ENCODE measurements at regions not wholly inside any gene's neighbourhood (a gene's known extent, or its start where the extent isn't known, plus 50 kb on each side); places are given as distances from the start of the nearest gene placed in this dataset.

DNA sequence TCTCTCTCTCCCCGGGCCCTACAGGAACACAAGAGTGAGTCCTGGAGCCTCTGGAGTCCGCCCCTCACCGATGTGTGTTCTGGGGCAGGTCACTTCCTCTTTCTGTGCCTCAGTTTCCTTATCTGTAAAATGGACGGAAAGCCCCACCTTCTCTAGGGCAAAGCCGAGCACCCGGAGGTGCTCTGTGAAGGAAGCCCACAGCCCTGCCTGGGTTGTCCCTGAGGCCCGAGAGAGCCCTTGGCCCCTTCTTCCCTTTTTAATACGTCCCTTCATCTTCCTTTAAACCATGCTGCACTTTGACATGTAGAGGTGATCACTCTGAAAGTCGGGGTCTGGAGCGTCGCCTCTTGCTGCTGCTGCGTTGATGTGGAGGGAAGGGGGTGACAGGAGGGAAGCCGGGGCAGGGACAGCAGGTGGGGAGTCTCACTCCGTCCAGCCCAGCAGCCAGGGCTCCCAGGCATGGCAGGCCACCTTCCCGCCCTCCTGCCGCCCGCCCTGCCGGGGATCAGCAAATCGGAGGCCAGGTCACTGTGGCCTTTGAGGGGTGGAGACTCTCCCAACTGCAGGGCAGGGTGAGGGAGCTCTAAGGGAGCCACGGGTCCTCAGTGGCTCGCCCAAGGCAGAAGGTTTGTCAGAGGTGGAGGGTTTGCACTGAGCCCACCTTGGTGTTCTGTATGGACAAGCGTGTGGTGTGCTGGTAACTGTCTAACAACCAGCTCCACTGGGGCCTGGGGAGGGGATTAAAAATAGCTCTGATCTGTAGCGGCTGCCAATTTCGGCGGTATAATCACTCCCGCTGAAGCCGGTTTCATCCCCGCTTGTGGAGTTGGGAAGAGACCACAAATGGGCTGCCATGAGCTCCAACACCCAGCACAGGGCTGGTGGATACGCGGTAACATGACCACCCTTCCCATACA lies 135.9 kb upstream of the ID2 start:
- TF ChIP-seq, protein P1, sequence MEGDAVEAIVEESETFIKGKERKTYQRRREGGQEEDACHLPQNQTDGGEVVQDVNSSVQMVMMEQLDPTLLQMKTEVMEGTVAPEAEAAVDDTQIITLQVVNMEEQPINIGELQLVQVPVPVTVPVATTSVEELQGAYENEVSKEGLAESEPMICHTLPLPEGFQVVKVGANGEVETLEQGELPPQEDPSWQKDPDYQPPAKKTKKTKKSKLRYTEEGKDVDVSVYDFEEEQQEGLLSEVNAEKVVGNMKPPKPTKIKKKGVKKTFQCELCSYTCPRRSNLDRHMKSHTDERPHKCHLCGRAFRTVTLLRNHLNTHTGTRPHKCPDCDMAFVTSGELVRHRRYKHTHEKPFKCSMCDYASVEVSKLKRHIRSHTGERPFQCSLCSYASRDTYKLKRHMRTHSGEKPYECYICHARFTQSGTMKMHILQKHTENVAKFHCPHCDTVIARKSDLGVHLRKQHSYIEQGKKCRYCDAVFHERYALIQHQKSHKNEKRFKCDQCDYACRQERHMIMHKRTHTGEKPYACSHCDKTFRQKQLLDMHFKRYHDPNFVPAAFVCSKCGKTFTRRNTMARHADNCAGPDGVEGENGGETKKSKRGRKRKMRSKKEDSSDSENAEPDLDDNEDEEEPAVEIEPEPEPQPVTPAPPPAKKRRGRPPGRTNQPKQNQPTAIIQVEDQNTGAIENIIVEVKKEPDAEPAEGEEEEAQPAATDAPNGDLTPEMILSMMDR (IDR thresholded peaks at IDR 0.05; ENCODE audit: low read length): no peak
- TF ChIP-seq EZH2phosphoT487 (IDR thresholded peaks at IDR 0.05; ENCODE audit: low read length): no peak
- no peak for TF ChIP-seq EZH2 (optimal IDR thresholded peaks at IDR 0.05; ENCODE audit: low read depth, low read length)
